Activated T-helper 1 cell treated with Interleukin-2 at 50 U/mL for 16 hours (primary cell): ENCODE measurements at regions not wholly inside any gene's neighbourhood (a gene's known extent, or its start where the extent isn't known, plus 50 kb on each side); places are given as distances from the start of the nearest gene placed in this dataset.
"Not testable (repeated sequence)": the region's sequence is repeated elsewhere in the genome, so short reads cannot be mapped to it uniquely, and the experiment has no call there.

Experiments used
- DNase-seq: peaks from one replicate; pipeline ENCODE4 v3.0.0-alpha.2; 2020; ENCODE audit warnings: low read depth

GRCh38 chr2:60356346-60356745 is 197.1 kb downstream of the BCL11A start:
- DNase-seq, result no peak

GRCh38 chr2:60355849-60356261 is 197.6 kb downstream of the BCL11A start:
- no peak for DNase-seq

GRCh38 chr2:60354713-60355112 is 198.7 kb downstream of the BCL11A start:
- DNase-seq, result no peak

GRCh38 chr2:60353863-60354262 is 199.6 kb downstream of the BCL11A start:
- no peak for DNase-seq

- DNase-seq, result no peak
Observed at GRCh38 chr2:60353406-60353800, 200.1 kb downstream of the BCL11A start.

GRCh38 chr2:60352491-60353405 is 200.7 kb downstream of the BCL11A start:
- DNase-seq, result no peak

GRCh38 chr2:60351802-60352201 is 201.7 kb downstream of the BCL11A start:
- no peak for DNase-seq

GRCh38 chr2:60351321-60351720 is 202.1 kb downstream of the BCL11A start:
- DNase-seq, result no peak

GRCh38 chr2:60350791-60351190 is 202.7 kb downstream of the BCL11A start:
- DNase-seq, result no peak

- DNase-seq, result no peak
Observed at GRCh38 chr2:60347781-60348180, 205.7 kb downstream of the BCL11A start.

GRCh38 chr2:60342491-60342890 is 211.0 kb downstream of the BCL11A start:
- DNase-seq, result not testable (repeated sequence)

- DNase-seq, result no peak
Observed at GRCh38 chr2:60341151-60341550, 212.3 kb downstream of the BCL11A start.

- no peak for DNase-seq
Observed at GRCh38 chr2:60339286-60339685, 214.2 kb downstream of the BCL11A start.

- no peak for DNase-seq
Observed at GRCh38 chr2:60337142-60337497, 216.3 kb downstream of the BCL11A start.

GRCh38 chr2:60336442-60337141 is 216.9 kb downstream of the BCL11A start:
- DNase-seq, result no peak

- DNase-seq, result no peak
Observed at GRCh38 chr2:60335533-60336237, 217.8 kb downstream of the BCL11A start.

GRCh38 chr2:60334610-60335009 is 218.8 kb downstream of the BCL11A start:
- no peak for DNase-seq

- no peak for DNase-seq
Observed at GRCh38 chr2:60333264-60333663, 220.2 kb downstream of the BCL11A start.

- no peak for DNase-seq
Observed at GRCh38 chr2:60331115-60331809, 222.2 kb downstream of the BCL11A start.

- DNase-seq, result no peak
Observed at GRCh38 chr2:60329225-60329624, 224.2 kb downstream of the BCL11A start.

GRCh38 chr2:60324536-60324935 is 228.9 kb downstream of the BCL11A start:
- no peak for DNase-seq

- DNase-seq, result no peak
Observed at GRCh38 chr2:60321816-60322215, 231.6 kb downstream of the BCL11A start.
